Activated CD8-positive, alpha-beta memory T cell treated with anti-CD3 and anti-CD28 coated beads, Interleukin-2, amount 50 U/mL, for 24 hours (primary cell): ENCODE measurements at regions not wholly inside any gene's neighbourhood (a gene's known extent, or its start where the extent isn't known, plus 50 kb on each side); places are given as distances from the start of the nearest gene placed in this dataset.
A peak's percentile ranks its signal among the peaks of the same experiment; 100 is the strongest.
"Not testable (repeated sequence)": the region's sequence is repeated elsewhere in the genome, so short reads cannot be mapped to it uniquely, and the experiment has no call there.

ENCODE experiments used
- DNase-seq: peaks from one replicate; pipeline ENCODE4 v3.0.0-alpha.2; 2020; ENCODE audit errors: extremely low read depth

GRCh38 chr6:142016666-142017065 lies 116.1 kb upstream of the GJE1 start:
- not testable (repeated sequence) for DNase-seq

GRCh38 chr6:142015463-142015862 lies 117.3 kb upstream of the GJE1 start:
- DNase-seq, result not testable (repeated sequence)

GRCh38 chr6:142015011-142015410 lies 117.7 kb upstream of the GJE1 start:
- no peak for DNase-seq

- DNase-seq, result no peak
Observed at GRCh38 chr6:142014515-142014914, 118.2 kb upstream of the GJE1 start.

GRCh38 chr6:142013875-142014495 lies 118.7 kb upstream of the GJE1 start:
- DNase-seq, result no peak

- DNase-seq, result no peak
Observed at GRCh38 chr6:142013287-142013686, 119.4 kb upstream of the GJE1 start.

GRCh38 chr6:142011775-142012174 lies 121.0 kb upstream of the GJE1 start:
- DNase-seq, result no peak

GRCh38 chr6:142011156-142011555 lies 121.6 kb upstream of the GJE1 start:
- no peak for DNase-seq

GRCh38 chr6:142009647-142010046 lies 123.1 kb upstream of the GJE1 start:
- DNase-seq, result no peak

- no peak for DNase-seq
Observed at GRCh38 chr6:142008781-142009180, 123.9 kb upstream of the GJE1 start.

GRCh38 chr6:142008016-142008735 lies 124.5 kb upstream of the GJE1 start:
- DNase-seq, result no peak

- DNase-seq, result no peak
Observed at GRCh38 chr6:142005021-142005420, 127.7 kb upstream of the GJE1 start.

GRCh38 chr6:142002825-142003405 lies 129.8 kb upstream of the GJE1 start:
- DNase-seq, result no peak

GRCh38 chr6:141996823-141997222 lies 135.9 kb upstream of the GJE1 start:
- no peak for DNase-seq

- no peak for DNase-seq
Observed at GRCh38 chr6:141992109-141992508, 140.6 kb upstream of the GJE1 start.

GRCh38 chr6:141990840-141991239 lies 141.9 kb upstream of the GJE1 start:
- DNase-seq, result no peak

GRCh38 chr6:141989706-141989959 lies 143.1 kb upstream of the GJE1 start:
- no peak for DNase-seq

- DNase-seq, result peak; percentile 0
Observed at GRCh38 chr6:141988954-141989705, 143.6 kb upstream of the GJE1 start.

GRCh38 chr6:141988327-141988726 lies 144.4 kb upstream of the GJE1 start:
- DNase-seq, result no peak

GRCh38 chr6:141986457-141986856 lies 146.3 kb upstream of the GJE1 start:
- DNase-seq, result no peak

- DNase-seq, result no peak
Observed at GRCh38 chr6:141981190-141981589, 151.5 kb upstream of the GJE1 start.

- no peak for DNase-seq
Observed at GRCh38 chr6:141977782-141978181, 154.9 kb upstream of the GJE1 start.

GRCh38 chr6:141976994-141977393 lies 155.7 kb upstream of the GJE1 start:
- no peak for DNase-seq
